ENCODE measurements at regions not wholly inside any gene's neighbourhood (a gene's known extent, or its start where the extent isn't known, plus 50 kb on each side); places are given as distances from the start of the nearest gene placed in this dataset.

- TF ChIP-seq EZH2 (IDR thresholded peaks at IDR 0.05; ENCODE audit: borderline replicate concordance, low read length) (no peak), CTCF (IDR thresholded peaks at IDR 0.05; ENCODE audit: low read length) (no peak)
- Histone ChIP-seq H3F3A (ENCODE audit: insufficient read depth, low read length) (no peaks in the 10 kb centered on the region; the same call in 1 of the 2 replicates), H3K27ac (ENCODE audit: low read depth, low read length, poor library complexity, severe bottlenecking) (no peak overlapping the region), H3K36me3 (ENCODE audit: insufficient read depth, low read length) (no peaks in the 10 kb centered on the region), H3K9me2 (ENCODE audit: low read depth, low read length) (no peaks in the 10 kb centered on the region), H3K9ac (ENCODE audit: low read length) (no peak overlapping the region), H3K4me2 (ENCODE audit: low read length) (no peak overlapping the region), H3K4me1 (ENCODE audit: insufficient read depth, low read length, severe bottlenecking) (peaks cover 16% of the 10 kb centered on the region), H4K20me1 (ENCODE audit: insufficient read depth, low read length) (no peaks in the 10 kb centered on the region), H3K27me3 (ENCODE audit: insufficient read depth, low read length) (no peaks in the 10 kb centered on the region), H3K79me2 (ENCODE audit: insufficient read depth, low read length) (no peaks in the 10 kb centered on the region), H2AFZ (ENCODE audit: low read length) (no peak overlapping the region), H3K4me3 (ENCODE audit: low read depth, low read length, poor library complexity, severe bottlenecking) (no peak overlapping the region), H3K9me3 (ENCODE audit: low read length) (no peaks in the 10 kb centered on the region)
These were observed 325.2 kb upstream of the RGS6 start for GRCh38 chr14:71607056-71607455.

- no peak overlapping the region for H3K4me3 ChIP-seq (ENCODE audit: low read depth, low read length, poor library complexity, severe bottlenecking)
- no peaks in the 10 kb centered on the region for H3K79me2 ChIP-seq (ENCODE audit: insufficient read depth, low read length)
- H3K36me3 ChIP-seq (ENCODE audit: insufficient read depth, low read length): no peaks in the 10 kb centered on the region
- TF ChIP-seq CTCF (IDR thresholded peaks at IDR 0.05; ENCODE audit: low read length): no peak
- no peak for TF ChIP-seq EZH2 (IDR thresholded peaks at IDR 0.05; ENCODE audit: borderline replicate concordance, low read length)
- H3F3A ChIP-seq (ENCODE audit: insufficient read depth, low read length): no peaks in the 10 kb centered on the region; the same call in 1 of the 2 replicates
- no peaks in the 10 kb centered on the region for H3K9me3 ChIP-seq (ENCODE audit: low read length)
- H2AFZ ChIP-seq (ENCODE audit: low read length): no peak overlapping the region
- H3K4me2 ChIP-seq (ENCODE audit: low read length): no peak overlapping the region
- no peaks in the 10 kb centered on the region for H3K9me2 ChIP-seq (ENCODE audit: low read depth, low read length)
- H4K20me1 ChIP-seq (ENCODE audit: insufficient read depth, low read length): no peaks in the 10 kb centered on the region
- peaks cover 16% of the 10 kb centered on the region for H3K4me1 ChIP-seq (ENCODE audit: insufficient read depth, low read length, severe bottlenecking)
- H3K27ac ChIP-seq (ENCODE audit: low read depth, low read length, poor library complexity, severe bottlenecking): no peak overlapping the region
- H3K27me3 ChIP-seq (ENCODE audit: insufficient read depth, low read length): no peaks in the 10 kb centered on the region
- H3K9ac ChIP-seq (ENCODE audit: low read length): no peak overlapping the region
These were observed 322.1 kb upstream of the RGS6 start for GRCh38 chr14:71610149-71610548.

- Histone ChIP-seq H3K4me2 (ENCODE audit: low read length) (no peak overlapping the region), H3K36me3 (ENCODE audit: insufficient read depth, low read length) (no peaks in the 10 kb centered on the region), H3K27me3 (ENCODE audit: insufficient read depth, low read length) (no peaks in the 10 kb centered on the region), H3K9me3 (ENCODE audit: low read length) (no peaks in the 10 kb centered on the region), H3K9ac (ENCODE audit: low read length) (no peak overlapping the region), H3K79me2 (ENCODE audit: insufficient read depth, low read length) (no peaks in the 10 kb centered on the region), H2AFZ (ENCODE audit: low read length) (no peak overlapping the region), H3K4me1 (ENCODE audit: insufficient read depth, low read length, severe bottlenecking) (peaks cover 15% of the 10 kb centered on the region), H4K20me1 (ENCODE audit: insufficient read depth, low read length) (no peaks in the 10 kb centered on the region), H3K4me3 (ENCODE audit: low read depth, low read length, poor library complexity, severe bottlenecking) (no peak overlapping the region), H3F3A (ENCODE audit: insufficient read depth, low read length) (no peaks in the 10 kb centered on the region; the same call in 1 of the 2 replicates), H3K9me2 (ENCODE audit: low read depth, low read length) (no peaks in the 10 kb centered on the region), H3K27ac (ENCODE audit: low read depth, low read length, poor library complexity, severe bottlenecking) (no peak overlapping the region)
- TF ChIP-seq CTCF (IDR thresholded peaks at IDR 0.05; ENCODE audit: low read length): no peak
- no peak for TF ChIP-seq EZH2 (IDR thresholded peaks at IDR 0.05; ENCODE audit: borderline replicate concordance, low read length)
These were observed 321.4 kb upstream of the RGS6 start for GRCh38 chr14:71610797-71611196.

All from OCI-LY1 (cell line).